ENCODE measurements at regions not wholly inside any gene's neighbourhood (a gene's known extent, or its start where the extent isn't known, plus 50 kb on each side); places are given as distances from the start of the nearest gene placed in this dataset.
"Not testable (repeated sequence)": the region's sequence is repeated elsewhere in the genome, so short reads cannot be mapped to it uniquely, and the experiment has no call there.

DNA sequence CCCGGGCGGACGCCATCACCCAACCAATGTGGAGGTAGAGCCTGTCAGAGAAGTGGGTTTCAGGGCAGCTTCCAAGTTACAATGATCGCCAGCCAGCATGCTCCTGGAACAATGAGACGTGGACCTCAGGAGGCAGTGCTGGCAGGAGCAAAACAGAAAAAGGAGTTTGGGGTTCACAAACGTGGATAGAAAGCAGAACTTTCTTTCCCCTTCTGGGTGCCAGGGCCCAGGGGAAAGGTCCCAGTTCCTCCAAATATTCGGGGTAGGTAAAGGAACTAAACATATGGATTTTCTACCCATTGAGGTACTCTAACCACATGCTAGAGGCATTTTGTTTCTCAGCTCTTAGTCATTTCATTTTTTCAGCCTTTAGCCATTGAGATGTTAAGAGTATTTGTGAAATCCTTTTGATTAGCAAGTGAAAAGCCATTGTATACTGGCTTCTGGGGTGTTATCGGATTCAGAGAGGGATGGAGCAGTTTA is 488.4 kb upstream of the ADGRL2 start:
- no peak for DNase-seq

DNA sequence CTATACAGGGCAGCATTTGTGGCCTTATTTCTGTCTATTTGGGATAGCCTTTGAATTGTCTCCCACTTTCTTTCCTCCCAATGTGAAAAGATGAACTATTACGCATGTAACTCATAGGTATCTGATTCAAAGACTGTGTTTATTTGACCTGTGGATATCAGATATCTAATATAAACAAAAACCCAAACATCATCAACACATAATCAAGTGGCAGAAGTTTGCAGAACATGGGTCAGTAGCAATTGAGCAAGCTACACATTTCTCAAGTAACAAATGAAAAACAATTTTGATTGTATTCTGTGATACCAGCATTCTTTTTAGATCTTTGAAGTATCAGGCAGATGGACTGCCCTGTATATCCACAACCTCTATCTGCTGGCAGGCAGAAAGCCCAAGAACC is 490.5 kb upstream of the ADGRL2 start:
- no peak for DNase-seq

DNA sequence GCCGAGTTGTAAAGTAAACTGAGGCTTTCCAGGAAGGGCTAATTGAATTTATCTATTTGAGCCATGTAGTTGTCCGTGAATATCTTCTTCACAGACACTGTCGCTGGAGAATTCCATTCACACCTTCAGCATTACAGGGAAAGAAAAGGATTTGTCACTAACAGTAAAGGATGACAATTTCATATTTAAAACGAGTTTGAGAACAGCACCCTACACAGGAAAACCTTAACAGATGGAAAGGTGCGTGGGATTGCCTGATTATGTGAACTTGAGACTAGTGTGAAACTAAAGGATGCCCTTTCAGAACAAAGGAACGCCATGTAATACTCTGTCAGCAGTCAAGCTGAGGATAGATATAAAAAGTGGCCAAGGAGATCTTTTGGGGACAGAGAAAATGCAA is 492.5 kb upstream of the ADGRL2 start:
- DNase-seq = no peak

DNA sequence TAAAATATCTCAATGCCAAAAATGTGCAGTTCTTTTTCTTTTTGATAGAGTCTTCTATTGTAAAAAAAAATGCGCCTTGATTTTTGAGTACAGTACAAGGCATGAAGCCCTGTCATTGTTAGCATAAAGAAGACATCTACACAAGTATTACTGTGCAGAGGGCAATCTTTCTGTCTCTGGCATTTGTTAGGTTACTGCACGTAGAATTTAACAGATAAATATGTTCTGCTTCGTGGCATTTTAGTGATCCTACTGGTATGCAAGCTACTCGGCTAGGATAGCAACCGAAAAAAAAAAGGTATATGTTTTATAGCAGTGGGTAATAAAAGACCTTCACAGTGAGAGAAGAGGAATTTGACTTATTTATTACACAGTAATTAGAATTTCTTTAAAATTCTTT is 492.9 kb upstream of the ADGRL2 start:
- DNase-seq = no peak

DNA sequence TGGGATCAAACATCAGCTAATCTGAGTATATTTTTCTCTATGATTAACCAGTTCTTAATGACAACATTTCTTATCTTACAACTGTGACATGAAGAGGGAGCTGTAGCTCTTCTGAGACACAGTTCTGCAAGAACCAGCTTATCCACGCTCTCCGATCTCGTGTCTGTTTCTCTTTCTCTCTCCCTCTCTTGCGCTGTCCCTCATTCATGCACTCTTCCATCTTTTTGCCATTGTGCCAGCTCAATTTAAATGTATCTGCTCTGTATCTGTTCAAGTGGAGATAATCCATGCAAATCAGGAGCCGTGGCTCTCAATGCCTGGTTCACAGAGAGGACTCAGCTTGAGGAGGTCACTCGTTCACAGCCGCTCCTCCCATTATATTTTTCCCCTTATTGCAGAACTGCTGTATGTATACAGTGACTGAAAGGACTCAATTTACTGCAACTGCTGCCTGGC is 494.7 kb upstream of the ADGRL2 start:
- no peak for DNase-seq

DNA sequence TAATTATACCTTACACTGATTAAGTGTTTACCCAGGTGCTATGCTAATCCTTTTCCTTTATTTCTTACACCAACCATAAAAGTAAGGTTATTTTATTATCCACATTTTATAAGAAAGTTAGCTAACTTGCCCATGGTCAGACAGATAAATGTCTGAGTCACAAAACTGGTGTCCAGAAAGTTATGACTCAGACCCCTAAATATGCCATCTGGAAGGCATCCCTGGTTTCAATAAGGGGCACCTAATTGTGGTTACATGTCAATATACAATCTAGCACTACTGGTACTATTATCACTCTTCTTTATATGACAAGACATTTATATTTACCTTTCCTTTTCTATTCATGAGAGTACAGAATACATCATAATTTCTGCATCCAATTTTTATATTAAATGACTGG is 496.5 kb upstream of the ADGRL2 start:
- no peak for DNase-seq

DNA sequence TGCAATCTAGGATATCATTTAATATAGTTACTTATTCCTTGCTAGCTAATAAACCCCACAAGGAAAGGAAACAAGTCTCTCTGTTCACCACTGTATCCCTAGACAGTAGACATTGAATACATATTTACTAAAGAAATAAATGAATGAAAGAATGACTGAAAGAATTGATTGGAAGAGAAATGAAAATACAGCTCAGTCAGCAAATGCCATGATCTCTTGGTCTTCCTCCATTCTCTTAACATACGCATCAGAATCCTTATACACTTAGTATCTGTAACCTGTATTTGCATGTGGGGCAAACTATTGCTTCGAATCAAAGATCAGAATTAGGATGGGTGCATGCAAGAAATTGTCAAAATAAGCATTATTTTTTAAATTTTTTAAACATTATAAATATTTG is 500.8 kb upstream of the ADGRL2 start:
- DNase-seq = no peak

DNA sequence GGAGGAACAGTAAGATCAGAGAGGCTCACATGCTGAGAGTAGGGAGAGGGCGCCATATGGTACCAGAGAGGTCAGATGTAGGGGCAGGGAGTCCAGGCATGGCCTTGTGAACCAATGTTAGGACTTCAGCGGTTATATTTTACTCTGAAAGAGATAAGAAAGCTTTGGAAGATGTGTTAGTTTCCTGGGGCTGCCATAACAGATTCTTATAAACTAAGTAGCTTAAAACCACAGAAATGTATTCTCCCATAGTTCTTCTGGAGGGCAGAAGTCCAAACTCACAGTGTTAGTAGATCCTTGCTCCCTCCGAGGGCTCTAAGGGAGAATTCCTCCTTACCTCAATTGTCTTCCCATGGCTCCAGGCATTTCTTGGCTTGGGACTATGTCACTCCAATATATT is 502.5 kb upstream of the ADGRL2 start:
- DNase-seq = no peak

DNA sequence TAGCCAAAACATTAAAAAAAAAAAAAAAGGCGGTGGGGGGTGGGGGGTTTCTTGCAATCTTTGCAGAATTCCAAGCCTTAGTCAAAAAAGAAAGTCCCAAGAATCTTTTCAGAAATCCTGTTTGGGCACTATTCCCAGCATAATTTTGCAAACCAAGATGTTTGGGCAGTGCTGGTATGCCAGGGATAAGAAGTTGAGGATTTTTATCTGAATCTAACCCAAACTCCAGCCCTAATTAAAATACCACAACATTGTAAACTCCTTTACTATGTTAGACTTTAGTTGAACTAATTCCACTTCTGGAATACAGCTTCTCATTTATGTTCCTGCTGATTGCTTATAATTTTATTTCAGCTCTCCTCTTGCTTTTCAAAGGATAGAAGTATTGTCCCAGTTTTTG is 504.1 kb upstream of the ADGRL2 start:
- no peak for DNase-seq

DNA sequence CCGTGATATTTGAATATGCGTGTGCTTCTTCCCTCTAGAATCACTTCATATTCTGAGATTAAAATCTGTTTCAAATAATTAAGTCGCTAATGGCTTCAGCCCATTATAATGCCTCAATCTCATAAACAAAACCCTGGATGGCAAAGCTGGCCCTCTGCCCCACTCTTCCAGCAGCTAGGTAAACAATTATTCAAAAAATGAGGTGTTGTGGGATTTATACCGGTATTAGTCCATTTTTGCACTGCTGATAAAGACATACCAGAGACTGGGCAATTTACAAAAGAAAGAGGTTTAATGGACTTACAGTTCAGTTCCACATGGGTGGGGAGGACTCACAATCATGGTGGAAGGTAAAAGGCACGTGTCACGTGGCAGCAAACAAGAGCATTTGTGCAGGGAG is 510.4 kb upstream of the ADGRL2 start:
- no peak for DNase-seq

DNA sequence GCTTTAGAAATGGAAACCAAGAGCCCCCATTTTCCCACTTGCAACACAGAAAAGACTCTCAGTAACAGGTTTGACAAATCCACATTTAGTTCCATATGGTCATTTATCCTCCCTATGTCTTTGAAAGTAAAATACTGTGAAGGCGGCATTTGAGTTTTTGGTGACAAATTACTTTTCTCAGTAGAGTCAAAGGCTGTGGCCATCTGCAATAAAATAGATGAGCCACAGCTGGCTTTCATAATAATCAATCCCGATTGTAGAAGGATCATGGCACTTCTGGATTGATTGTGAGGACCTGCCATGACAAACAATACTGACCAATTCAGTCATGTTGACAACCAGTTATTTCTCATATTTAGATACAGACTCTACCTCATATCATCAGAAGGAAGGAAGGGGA is 512.0 kb upstream of the ADGRL2 start:
- DNase-seq = no peak

DNA sequence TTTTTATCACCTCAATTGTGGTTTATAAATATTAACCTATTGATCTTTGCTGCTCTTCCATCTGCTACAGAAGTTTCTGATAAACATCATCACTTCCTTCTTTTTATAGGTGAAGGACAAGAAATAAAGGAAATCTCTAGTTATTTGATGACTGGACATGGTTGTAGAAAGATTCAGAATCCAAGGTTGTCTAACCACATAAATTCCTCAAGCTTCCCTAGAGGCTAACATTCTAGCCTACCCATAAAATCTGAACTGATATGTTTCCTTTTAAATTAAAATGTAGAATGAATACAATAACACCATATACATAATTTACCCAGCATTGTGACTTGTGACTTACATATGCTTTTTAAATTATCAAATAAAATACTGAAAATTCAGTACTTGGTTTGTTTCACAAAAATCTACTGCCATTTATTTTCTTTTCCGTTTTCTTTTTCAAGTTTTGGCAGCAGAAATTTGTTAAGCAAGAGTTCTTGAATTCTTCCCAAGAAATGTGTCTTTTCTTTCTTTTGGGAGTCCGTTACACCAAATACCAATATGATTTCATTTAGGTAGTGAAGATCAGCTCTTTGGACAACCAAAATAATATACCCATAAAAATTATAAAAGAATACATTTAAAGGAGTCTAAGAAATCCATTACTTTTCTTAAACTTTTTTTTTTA is 513.2 kb upstream of the ADGRL2 start:
- no peak for DNase-seq

DNA sequence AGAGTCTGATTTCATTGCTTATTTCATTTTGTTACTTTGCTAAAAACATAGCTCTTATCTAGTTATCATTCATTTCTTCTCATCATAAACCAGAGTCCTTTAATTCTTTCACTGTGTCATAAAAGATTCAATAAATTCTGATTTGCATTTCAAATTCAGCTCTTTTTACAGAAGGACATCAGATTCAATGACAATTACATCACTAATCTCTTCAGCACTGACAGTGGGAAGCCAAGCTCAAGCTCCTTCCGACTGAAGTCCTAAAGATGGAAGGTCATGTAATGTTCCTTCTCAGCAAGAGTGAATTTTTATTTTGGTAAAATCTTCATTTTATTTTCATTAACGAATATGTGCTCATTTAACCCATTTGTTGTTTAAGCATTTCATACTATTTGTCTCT is 530.7 kb upstream of the ADGRL2 start:
- DNase-seq = no peak

DNA sequence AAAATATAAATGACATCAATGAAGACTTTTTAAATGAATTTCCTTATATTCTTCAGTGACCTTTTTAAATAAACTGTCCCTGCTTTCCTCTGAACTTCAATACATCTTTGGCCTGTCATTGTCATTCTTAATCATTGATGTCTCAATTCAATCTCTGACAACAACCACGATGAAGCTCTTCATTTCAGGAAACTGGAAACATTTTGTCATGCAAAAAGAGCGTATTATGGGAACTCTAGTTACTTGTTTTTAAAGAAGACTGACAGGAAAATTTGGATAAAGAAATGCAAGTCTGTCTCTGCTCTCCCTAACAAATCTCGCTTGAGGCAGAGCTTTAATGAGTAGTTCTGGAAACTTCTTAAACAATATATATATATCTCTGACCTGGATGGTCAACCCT is 535.8 kb upstream of the ADGRL2 start:
- DNase-seq = no peak

DNA sequence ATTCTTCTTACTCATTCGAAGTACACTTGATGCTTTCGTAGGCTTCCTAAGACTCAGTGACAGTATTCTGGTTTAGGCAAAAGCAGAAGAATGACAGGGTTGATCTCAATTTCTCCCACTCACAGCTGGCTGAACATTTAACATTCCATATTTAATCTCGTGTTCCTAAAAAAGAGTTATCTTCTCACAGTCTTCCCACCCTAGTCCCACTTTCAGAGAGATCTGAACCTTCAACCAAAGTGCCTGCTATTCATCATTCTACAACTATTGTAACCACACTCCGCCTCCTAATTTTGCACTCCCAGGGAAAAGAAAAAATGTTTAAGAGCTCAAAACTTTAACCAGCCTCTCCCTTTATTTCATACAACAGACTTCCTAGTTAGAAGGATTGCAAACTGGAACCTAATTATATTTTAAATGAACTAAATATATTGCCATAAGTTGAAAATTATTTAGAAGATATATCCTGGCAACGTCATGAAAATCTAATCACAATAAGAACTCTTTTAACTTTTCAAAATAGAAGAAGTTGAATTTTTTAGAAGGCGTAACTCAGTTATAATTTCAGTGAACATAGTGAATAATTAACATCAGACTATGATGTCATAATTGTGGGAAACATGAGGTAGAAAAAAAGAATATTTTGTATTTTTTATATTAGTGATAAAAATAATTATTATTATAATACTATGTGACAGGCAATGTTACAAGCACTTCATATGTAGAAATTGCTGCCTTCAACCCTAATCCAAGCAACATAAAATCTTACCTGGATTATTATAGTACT is 540.9 kb upstream of the ADGRL2 start:
- no peak for DNase-seq

DNA sequence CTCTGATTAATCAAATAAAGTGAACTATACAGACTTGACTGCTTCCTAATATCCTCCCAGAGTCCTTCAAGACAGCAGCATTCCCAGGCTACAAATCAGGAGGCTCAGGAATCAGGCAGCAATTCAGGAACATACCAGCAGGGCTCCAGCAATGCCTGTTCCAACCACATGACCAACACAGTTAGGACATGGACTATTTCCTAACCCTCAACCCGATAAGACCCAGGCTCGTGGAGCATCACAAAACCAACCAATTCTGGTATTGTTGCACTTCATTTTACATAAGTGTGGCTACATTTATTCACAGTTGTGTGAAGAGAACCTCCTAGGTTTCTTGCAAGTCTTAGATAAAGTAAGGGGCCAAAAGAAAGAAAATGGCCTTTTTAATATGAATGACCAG is 546.2 kb upstream of the ADGRL2 start:
- no peak for DNase-seq

DNA sequence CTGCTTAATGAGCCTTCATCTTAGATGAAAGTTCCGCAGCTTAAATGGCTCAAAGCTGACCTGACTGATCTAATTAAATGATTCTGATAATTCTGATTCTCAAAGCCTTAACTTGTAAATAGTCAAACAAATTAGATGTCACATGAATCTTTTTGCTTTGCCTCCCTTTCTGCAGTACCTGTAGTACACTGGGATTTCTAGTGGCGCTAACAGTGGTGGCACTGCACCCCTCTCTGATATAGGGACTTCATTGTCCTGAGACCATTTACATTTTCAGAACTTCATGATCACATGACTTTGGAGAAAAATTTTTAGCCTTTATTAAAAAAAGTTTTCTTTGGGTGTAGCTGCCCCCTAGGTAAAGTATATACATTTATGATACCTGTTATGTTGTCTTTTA is 546.7 kb upstream of the ADGRL2 start:
- no peak for DNase-seq

DNA sequence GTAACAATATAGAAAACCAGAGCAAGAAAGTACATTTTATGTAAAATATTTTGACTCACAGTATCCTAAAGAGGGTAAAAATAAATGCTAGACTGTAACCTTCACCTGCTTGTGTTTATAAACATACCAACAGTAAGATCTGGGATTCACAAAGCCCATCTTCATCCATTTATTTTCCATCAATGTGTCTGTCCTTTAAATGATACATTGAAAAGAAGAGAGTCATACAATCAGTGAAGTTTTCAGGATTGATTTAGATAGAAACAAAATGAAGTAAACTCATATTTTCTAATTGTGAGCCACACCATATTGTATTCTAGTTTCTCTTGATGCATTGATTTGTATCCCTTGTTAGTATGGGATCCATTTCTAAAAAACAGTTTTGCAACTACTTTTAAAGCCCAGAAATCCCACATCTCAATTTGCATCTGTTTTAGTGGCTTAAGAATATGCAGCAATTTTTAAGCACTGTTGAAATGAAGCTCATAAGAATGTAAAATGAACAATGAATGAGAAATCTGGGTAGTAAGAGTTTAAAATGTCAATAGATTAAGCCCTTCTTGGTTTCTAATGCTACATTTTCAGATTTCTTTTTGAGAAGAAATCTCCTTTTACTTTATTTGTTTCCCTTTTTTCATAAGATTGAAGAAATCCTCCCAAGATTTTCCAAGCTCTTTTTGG is 548.1 kb upstream of the ADGRL2 start:
- DNase-seq = no peak

DNA sequence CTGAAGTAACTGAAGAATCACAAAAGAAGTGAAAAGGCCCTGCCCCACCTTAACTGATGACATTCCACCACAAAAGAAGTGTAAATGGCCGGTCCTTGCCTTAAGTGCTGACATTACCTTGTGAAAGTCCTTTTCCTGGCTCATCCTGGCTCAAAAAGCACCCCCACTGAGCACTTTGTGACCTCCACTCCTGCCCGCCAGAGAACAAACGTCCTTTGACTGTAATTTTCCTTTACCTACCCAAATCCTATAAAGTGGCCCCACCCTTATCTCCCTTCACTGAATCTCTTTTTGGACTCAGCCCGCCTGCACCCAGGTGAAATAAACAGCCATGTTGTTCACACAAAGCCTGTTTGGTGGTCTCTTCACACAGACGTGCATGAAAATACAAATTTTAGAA is 549.9 kb upstream of the ADGRL2 start:
- not testable (repeated sequence) for DNase-seq

DNA sequence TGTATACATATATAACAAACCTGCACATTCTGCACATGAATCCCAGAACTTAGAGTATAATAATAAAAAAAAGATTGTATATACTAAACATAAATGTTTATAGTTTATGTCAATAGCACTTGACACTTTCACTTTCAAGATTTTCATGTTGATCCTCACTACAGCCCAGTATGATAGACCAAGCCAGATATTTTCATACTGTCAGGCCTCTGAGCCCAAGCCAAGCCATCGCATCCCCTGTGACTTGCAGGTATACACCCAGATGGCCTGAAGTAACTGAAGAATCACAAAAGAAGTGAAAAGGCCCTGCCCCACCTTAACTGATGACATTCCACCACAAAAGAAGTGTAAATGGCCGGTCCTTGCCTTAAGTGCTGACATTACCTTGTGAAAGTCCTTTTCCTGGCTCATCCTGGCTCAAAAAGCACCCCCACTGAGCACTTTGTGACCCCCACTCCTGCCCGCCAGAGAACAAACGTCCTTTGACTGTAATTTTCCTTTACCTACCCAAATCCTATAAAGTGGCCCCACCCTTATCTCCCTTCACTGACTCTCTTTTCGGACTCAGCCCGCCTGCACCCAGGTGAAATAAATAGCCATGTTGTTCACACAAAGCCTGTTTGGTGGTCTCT is 555.5 kb upstream of the ADGRL2 start:
- DNase-seq = not testable (repeated sequence)

DNA sequence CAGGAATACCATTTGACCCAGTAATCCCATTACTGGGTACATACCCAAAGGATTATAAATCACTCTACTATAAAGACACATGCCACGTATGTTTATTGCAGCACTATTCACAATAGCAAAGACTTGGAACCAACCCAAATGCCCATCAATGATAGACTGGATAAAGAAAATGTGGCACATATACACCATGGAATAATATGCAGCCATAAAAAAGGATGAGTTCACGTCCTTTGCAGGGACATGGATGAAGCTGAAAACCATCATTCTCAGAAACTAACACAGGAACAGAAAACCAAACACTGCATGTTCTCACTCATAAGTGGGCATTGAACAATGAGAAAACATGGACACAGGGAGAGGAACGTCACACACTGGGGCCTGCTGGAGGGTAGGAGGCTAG is 556.1 kb upstream of the ADGRL2 start:
- DNase-seq = not testable (repeated sequence)

DNA sequence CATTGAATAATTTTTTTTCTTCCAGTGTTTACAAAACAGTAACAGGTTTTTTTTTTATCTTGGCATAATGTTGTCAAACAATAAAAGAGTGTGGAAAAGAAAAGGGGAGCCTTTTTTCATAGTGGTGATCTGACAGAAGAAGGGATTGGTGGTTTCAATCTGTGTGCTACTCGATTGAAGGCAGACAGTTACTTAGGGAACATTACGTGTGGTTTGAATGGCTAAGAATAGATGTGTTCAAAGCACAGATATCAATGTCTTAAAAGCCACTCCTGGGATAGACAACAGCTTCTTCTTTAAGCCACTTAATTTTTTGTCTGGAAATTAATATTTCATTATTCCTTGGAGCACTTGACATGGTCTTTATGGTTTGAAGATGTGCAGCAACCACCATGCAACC is 558.6 kb upstream of the ADGRL2 start:
- no peak for DNase-seq

DNA sequence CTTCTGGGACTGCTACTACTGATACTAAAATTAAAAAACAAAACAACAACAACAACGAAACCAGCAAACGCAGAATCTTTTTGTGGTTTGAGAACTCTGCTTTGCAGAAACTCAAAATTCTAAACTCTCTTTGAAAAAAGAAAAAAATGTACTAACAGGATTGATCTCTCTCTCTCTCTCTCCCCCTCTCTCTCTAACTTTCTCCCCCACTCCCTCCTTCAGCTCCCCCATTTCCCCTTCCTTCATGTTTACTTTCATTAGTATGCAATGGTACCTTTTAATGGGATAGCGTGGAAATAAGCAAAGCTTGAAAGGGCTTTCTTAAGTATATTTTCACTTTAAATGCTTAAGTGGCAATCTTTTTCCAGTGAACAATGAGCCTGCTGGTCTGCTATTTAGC is 562.6 kb upstream of the ADGRL2 start:
- DNase-seq = no peak
